PC-3 (cell line): ENCODE measurements at regions not wholly inside any gene's neighbourhood (a gene's known extent, or its start where the extent isn't known, plus 50 kb on each side); places are given as distances from the start of the nearest gene placed in this dataset.

ENCODE experiments used
- CTCF ChIP-seq: fragments of 300-600 bp; sonication (generic); conservative IDR thresholded peaks from 2 replicates; pipeline ENCODE4 v1.5.1; 2017; ENCODE audit warnings: antibody characterized with exemption, low read depth, mild to moderate bottlenecking, low read length
- EZH2 ChIP-seq: fragments of 300-600 bp; sonication (generic); IDR thresholded peaks from one replicate; pipeline ENCODE4 v1.6.1; 2017; ENCODE audit warnings: antibody characterized with exemption, mild to moderate bottlenecking, low read length; ENCODE audit not compliant: unreplicated experiment
- EZH2phosphoT487 ChIP-seq: fragments of 300-600 bp; sonication (generic); IDR thresholded peaks from 2 replicates; pipeline ENCODE4 v1.6.1; 2018; ENCODE audit warnings: mild to moderate bottlenecking, antibody characterized with exemption, low read length, borderline replicate concordance

- TF ChIP-seq EZH2phosphoT487 = no peak
- no peak for TF ChIP-seq CTCF
- no peak for TF ChIP-seq EZH2
Measured at GRCh38 chr18:2420367-2420766, 150.9 kb downstream of the METTL4 start.
